ENCODE measurements at regions not wholly inside any gene's neighbourhood (a gene's known extent, or its start where the extent isn't known, plus 50 kb on each side); places are given as distances from the start of the nearest gene placed in this dataset.

DNA sequence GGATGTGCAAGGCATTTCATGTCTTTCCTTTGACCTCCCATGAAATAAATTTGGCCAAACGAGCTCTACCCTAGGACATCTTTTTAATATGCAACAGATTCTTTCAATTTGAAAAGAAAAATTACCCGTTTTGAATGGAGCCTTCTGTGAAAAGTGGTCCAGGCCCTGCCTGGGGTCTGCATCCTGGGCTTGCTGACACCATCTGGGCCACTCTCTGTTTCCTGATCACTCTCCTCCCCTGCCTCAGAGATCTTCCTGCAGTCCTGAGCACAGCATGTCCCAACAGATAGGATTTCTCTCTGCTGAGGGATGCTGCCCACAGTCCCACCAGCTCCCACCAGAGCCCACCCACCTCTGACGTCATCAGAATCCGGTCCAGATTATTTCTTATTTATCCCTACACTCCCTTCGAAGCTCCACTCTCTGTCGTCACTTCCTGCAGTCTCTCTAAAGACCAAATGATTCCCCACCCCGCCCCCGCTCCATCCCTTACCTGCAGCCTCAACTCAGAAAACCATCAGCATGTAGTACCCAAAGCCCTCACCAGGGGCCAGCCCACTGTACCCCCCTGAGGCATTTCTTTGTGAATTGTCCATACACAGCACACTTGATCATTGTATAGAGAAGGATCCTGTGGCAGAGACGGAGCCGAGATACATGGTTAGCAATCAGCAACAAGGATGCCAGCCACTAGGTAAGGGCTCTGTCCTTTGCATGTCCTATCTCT, 192.1 kb upstream of the MGMT start:
- no peak for DNase-seq

GRCh38 chr10:129275886-129276285, 191.2 kb upstream of the MGMT start:
- no peak for DNase-seq

DNA sequence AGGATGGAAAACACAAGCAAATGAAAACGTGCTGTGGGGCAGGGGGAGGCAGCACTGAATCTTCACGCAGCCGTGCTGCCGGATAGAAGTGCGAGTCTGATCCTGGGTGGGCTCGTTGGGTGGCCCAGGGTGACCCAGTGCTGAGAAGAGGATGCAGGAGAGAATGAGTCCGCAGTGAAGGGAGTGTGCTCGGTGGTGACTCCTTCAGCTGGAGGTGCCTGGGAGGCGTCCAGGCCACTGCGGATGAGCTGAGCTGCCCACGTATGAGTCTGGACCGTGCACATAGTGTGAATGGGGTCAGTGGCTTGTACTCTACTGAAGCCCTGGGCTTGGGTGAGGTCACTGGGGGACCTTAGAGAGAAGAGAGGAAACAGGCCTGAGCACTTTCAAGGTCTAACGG, 190.0 kb upstream of the MGMT start:
- no peak for DNase-seq

DNA sequence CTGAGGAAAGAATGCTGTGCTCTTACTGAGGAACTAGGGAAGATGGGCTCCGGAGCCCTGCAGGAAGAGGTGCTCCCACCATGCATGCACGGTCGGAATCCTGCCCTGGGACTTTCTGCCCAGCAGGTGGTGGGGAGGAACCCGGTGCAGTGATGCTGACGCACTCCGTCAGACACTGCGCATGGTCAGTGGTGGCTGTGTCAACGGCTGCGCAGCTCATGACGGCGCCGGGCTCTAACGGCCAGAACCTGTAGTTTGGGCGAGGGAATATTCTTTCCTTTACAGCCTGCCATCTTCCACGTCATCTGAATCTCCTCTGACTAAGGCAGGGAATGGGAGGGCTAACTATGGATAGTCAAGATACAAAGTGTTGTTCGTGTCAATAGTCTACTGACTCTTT, 189.2 kb upstream of the MGMT start:
- DNase-seq, result no peak

DNA sequence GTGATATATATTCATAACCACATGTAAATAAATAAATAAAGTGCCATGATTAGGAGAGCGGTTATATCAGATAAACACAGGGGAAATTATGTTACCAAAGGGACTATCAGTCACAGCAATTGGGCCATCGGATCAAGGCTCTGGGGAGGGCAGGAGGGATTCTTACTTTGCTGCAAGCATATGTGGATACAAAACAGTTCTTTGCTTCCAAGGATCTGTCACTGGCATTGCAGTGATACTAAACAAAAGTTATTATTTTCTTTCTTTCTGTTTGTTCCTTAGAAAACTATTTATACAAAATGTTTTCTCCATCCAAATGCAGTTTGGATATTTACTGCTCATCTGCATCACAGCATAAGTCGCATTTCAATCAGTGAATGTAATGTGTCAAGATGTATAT, 188.4 kb upstream of the MGMT start:
- DNase-seq, result no peak

DNA sequence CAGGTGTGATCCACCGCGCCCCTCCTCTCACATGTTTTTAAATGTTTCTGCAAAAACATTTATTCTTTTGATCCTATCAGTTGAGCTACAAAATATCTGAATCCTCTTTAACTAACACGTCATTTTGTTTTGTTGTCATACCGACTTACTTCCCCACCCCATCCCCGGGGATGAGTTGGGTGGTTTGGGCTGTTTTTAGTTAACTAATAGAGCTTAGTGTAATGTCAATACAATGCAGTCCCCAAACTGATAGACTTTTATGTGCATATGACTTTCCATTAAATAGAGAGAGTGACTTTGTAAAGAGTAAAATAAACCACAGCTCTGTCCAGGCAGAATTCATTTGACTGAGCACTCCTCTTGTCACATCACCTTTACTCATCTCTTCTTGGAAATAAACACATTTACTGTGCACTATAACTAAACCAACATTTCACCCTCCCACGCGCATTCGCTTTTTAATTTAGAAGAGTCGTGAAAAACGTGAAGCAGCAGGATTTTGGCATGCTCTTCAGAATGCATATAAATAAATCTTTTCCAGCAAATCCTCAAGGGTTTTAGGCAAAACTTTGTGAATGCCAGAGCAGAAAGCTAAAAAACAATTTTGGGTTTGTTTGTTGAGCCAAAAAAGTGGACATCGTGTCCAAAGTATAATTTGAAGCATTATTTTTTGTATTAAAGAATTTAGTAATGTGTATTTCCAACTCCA, 187.4 kb upstream of the MGMT start:
- no peak for DNase-seq

DNA sequence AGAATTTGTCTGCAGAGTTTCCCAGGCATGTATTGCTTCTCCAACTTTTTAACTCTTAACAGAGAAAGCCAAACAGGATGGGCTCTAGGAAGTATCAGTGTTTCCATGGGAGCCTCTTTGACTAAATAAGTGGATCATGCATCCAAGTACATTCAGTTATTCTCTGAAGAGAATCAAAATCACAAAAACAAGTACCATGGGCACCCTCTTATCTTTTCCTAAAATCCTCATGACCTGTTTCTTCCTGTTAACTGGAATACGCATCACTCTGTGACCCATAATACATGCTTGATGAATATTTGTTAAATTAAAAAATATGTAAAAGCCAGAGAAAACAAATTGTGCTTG, 186.9 kb upstream of the MGMT start:
- no peak for DNase-seq

- no peak for DNase-seq
Measured at GRCh38 chr10:129280908-129281586, 186.0 kb upstream of the MGMT start.

- no peak for DNase-seq
Measured at GRCh38 chr10:129285459-129285858, 181.6 kb upstream of the MGMT start.

- DNase-seq, result no peak
Measured at GRCh38 chr10:129288999-129289584, 177.9 kb upstream of the MGMT start.

GRCh38 chr10:129293991-129294700, 172.9 kb upstream of the MGMT start:
- DNase-seq, result no peak

DNA sequence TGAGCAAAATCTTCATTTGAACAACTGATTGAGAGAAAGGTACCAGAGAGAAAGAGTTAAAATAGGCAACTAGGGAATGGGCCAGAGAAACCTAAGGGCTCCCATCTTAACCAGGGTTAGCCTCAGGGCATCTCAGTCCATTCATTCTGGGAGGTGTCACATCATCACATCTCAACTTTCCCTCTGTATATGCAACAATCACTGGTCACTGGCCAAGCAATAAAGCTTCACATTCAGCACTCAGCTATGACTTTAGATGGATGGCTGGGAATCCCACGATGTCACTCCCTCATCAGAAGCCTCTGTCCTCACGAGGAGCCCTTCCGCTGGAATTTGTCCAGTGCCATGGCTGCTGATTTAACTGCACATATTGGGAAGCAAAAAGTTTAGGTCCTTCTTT, 172.1 kb upstream of the MGMT start:
- DNase-seq, result no peak

DNA sequence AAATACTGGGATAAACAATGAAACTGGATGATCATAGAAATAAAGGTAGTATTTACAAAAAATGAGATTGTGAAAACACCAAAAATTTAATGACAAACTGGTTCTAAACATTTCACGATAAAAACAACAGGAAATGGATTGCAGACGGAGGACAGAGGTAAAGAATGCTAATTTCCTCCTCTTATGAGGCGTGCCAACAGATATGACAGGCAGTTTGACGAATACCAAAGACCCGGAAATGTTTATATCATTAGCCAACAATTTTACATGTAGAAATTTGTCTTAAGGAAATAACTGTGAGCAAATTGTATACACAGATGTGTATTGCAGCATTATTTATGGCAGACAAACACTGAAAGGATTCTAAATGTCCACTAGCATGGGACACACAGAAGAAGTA, 162.0 kb upstream of the MGMT start:
- DNase-seq, result no peak

GRCh38 chr10:129307141-129307540, 159.9 kb upstream of the MGMT start:
- DNase-seq, result no peak

- no peak for DNase-seq
Measured at GRCh38 chr10:129308953-129309564, 158.0 kb upstream of the MGMT start.

DNA sequence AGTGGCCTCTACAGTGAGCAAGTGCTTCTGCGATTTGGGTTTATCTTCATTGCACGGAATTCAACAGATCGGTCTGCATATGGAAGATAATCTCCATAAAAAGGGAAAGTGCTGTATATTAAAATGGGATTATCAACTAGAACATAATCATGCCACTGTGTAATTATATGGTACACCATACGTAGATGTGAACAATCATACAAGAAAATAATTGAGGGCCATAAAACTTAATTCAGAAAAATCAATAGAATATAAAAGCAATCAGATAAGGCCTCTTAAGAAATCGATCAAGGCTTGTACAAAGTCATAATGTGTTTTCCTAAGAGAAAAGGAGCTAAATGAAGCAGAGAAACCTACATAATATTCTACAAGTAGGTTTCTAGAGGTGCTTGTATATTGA, 157.5 kb upstream of the MGMT start:
- no peak for DNase-seq

- DNase-seq, result no peak
Measured at GRCh38 chr10:129310881-129311280, 156.2 kb upstream of the MGMT start.

GRCh38 chr10:129319934-129320333, 147.1 kb upstream of the MGMT start:
- DNase-seq, result no peak

GRCh38 chr10:129320340-129320739, 146.7 kb upstream of the MGMT start:
- DNase-seq, result no peak

- DNase-seq, result no peak
Measured at GRCh38 chr10:129321727-129322126, 145.3 kb upstream of the MGMT start.

- no peak for DNase-seq
Measured at GRCh38 chr10:129322933-129323820, 143.9 kb upstream of the MGMT start.

DNA sequence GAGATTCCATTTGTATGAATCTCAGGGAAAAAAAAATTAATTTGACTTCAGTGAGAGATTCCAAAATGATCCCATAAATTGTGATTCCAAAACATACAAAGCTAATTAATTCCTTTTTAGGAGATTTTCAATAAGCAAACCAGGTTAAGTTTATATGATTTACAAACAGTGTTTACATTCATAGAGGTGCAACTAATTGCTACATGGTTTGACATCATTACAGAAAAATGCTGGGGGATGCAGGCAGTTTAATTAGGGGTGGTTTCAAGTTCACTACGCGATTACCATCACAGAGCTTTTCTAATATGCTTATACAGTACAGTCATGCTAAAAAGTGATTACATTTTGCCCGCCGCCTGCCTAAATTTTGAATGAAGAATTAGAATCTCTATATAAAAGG, 143.2 kb upstream of the MGMT start:
- no peak for DNase-seq
